ENCODE measurements at regions not wholly inside any gene's neighbourhood (a gene's known extent, or its start where the extent isn't known, plus 50 kb on each side); places are given as distances from the start of the nearest gene placed in this dataset.

DNA sequence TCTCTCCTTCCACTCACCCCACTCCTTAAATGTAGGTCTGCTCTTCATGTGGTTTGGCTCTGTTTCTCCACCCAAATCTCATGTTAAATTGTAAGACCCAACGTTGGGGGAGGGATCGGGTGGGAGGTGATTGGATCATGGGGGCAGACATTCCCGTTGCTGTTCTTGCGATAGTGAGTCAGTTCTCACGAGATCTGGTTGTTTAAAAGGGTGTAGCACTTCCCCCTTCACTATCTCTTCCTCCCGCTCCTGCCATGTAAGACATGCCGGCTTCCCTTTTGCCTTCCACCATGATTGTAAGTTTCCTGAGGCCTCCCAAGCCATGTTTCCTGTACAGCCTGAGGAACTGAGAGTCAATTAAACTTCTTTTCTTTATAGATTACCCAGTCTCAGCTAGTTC, 1044.5 kb upstream of the POU3F3 start:
- H3K4me1 ChIP-seq (ENCODE audit: insufficient read depth): peaks cover 7% of the 10 kb centered on the region; the same call in 1 of the 2 replicates
- Mint-ChIP-seq H3K4me1 (peaks cover 26% of the 10 kb centered on the region), H3K36me3 (ENCODE audit: low read depth) (no peaks in the 10 kb centered on the region), H3K27ac (no peak overlapping the region), H3K9me3 (no peaks in the 10 kb centered on the region), H3K4me3 (no peak overlapping the region), H3K27me3 (ENCODE audit: insufficient read depth, low read depth, poor library complexity) (no peaks in the 10 kb centered on the region)
- H3K9me2 ChIP-seq (ENCODE audit: insufficient read depth): no peaks in the 10 kb centered on the region
- no peaks in the 10 kb centered on the region for H3K79me2 ChIP-seq (replicated peaks; ENCODE audit: insufficient read depth)
- DNase-seq (ENCODE audit: low spot score) (no peak), ATAC-seq (no peak)
- no peaks in the 10 kb centered on the region for H3F3A ChIP-seq (replicated peaks; ENCODE audit: low read depth)
- H4K20me1 ChIP-seq (replicated peaks; ENCODE audit: insufficient read depth): no peaks in the 10 kb centered on the region
- no peaks in the 10 kb centered on the region for H3K36me3 ChIP-seq (ENCODE audit: insufficient read depth)
- TF ChIP-seq, protein P1, sequence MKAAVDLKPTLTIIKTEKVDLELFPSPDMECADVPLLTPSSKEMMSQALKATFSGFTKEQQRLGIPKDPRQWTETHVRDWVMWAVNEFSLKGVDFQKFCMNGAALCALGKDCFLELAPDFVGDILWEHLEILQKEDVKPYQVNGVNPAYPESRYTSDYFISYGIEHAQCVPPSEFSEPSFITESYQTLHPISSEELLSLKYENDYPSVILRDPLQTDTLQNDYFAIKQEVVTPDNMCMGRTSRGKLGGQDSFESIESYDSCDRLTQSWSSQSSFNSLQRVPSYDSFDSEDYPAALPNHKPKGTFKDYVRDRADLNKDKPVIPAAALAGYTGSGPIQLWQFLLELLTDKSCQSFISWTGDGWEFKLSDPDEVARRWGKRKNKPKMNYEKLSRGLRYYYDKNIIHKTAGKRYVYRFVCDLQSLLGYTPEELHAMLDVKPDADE (IDR thresholded peaks at IDR 0.05): no peak
- TF ChIP-seq, protein P2, sequence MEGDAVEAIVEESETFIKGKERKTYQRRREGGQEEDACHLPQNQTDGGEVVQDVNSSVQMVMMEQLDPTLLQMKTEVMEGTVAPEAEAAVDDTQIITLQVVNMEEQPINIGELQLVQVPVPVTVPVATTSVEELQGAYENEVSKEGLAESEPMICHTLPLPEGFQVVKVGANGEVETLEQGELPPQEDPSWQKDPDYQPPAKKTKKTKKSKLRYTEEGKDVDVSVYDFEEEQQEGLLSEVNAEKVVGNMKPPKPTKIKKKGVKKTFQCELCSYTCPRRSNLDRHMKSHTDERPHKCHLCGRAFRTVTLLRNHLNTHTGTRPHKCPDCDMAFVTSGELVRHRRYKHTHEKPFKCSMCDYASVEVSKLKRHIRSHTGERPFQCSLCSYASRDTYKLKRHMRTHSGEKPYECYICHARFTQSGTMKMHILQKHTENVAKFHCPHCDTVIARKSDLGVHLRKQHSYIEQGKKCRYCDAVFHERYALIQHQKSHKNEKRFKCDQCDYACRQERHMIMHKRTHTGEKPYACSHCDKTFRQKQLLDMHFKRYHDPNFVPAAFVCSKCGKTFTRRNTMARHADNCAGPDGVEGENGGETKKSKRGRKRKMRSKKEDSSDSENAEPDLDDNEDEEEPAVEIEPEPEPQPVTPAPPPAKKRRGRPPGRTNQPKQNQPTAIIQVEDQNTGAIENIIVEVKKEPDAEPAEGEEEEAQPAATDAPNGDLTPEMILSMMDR (conservative IDR thresholded peaks at IDR 0.05; ENCODE audit: low read depth in 2 of 2): no peak
- no peak for TF ChIP-seq JUNB (IDR thresholded peaks at IDR 0.05; ENCODE audit: unreplicated experiment)
- no peak for TF ChIP-seq STAT1 (IDR thresholded peaks at IDR 0.05; ENCODE audit: unreplicated experiment)
- H3K27ac ChIP-seq (ENCODE audit: low read depth): no peak overlapping the region
- no peak overlapping the region for H2AFZ ChIP-seq
- peak overlapping the region; percentile 36 for H3K4me2 ChIP-seq
- no peaks in the 10 kb centered on the region for H3K27me3 ChIP-seq (ENCODE audit: insufficient read depth)
- no peak overlapping the region for H3K4me3 ChIP-seq

DNA sequence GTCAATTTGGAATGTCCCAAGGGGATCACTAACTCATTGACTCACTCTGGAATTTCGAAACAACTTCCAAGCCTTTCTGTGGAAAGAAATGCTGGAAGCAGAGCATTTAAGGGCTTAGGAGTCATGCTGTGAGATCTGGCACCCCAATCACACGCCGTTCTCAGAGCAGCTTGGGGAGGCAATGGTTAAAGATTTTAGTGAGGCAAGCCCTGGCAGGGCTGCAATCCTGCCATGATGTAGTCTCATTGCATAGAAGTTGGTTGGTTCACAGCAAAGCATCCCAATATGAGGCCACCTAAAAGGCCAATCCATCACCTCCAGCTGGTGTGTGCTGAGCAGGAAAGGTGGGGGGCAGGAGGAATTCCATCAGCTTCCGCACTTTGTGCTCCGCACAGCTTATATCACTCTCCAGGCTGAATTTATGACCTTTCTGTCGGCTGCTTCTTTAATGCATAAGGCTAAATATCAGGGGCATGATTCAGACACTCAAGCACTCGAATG, 1043.9 kb upstream of the POU3F3 start:
- H3K27ac Mint-ChIP-seq: no peak overlapping the region
- peak overlapping the region; percentile 36 for H3K4me2 ChIP-seq
- TF ChIP-seq, protein P2 (conservative IDR thresholded peaks at IDR 0.05; ENCODE audit: low read depth in 2 of 2): no peak
- TF ChIP-seq POLR2AphosphoS5 (IDR thresholded peaks at IDR 0.05; ENCODE audit: low read depth) (no peak), EZH2 (IDR thresholded peaks at IDR 0.05; ENCODE audit: low read depth, unreplicated experiment) (no peak), EZH2phosphoT487 (IDR thresholded peaks at IDR 0.05; ENCODE audit: unreplicated experiment) (no peak), ZNF114 (CRISPR knock-in tag; IDR thresholded peaks at IDR 0.05) (no peak), NANOG (IDR thresholded peaks at IDR 0.05; ENCODE audit: borderline replicate concordance) (no peak), JUNB (IDR thresholded peaks at IDR 0.05; ENCODE audit: unreplicated experiment) (no peak), STAT1 (IDR thresholded peaks at IDR 0.05; ENCODE audit: unreplicated experiment) (no peak), ZNF331 (CRISPR knock-in tag; IDR thresholded peaks at IDR 0.05; ENCODE audit: low read depth) (no peak), CREB1 (CRISPR knock-in tag; IDR thresholded peaks at IDR 0.05; ENCODE audit: low read depth) (no peak)
- TF ChIP-seq, protein P3, sequence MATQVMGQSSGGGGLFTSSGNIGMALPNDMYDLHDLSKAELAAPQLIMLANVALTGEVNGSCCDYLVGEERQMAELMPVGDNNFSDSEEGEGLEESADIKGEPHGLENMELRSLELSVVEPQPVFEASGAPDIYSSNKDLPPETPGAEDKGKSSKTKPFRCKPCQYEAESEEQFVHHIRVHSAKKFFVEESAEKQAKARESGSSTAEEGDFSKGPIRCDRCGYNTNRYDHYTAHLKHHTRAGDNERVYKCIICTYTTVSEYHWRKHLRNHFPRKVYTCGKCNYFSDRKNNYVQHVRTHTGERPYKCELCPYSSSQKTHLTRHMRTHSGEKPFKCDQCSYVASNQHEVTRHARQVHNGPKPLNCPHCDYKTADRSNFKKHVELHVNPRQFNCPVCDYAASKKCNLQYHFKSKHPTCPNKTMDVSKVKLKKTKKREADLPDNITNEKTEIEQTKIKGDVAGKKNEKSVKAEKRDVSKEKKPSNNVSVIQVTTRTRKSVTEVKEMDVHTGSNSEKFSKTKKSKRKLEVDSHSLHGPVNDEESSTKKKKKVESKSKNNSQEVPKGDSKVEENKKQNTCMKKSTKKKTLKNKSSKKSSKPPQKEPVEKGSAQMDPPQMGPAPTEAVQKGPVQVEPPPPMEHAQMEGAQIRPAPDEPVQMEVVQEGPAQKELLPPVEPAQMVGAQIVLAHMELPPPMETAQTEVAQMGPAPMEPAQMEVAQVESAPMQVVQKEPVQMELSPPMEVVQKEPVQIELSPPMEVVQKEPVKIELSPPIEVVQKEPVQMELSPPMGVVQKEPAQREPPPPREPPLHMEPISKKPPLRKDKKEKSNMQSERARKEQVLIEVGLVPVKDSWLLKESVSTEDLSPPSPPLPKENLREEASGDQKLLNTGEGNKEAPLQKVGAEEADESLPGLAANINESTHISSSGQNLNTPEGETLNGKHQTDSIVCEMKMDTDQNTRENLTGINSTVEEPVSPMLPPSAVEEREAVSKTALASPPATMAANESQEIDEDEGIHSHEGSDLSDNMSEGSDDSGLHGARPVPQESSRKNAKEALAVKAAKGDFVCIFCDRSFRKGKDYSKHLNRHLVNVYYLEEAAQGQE (IDR thresholded peaks at IDR 0.05; ENCODE audit: unreplicated experiment): no peak
- TF ChIP-seq, protein P1 (IDR thresholded peaks at IDR 0.05): no peak

More for the DNA sequence above, 1043.9 kb upstream of the POU3F3 start:
- no peaks in the 10 kb centered on the region for H3K79me2 ChIP-seq (replicated peaks; ENCODE audit: insufficient read depth)
- no peaks in the 10 kb centered on the region for H3K36me3 Mint-ChIP-seq (ENCODE audit: low read depth)
- H3K27ac ChIP-seq (ENCODE audit: low read depth): no peak overlapping the region
- H3K4me3 Mint-ChIP-seq: no peak overlapping the region
- DNase-seq (ENCODE audit: low spot score) (peak; percentile 30), ATAC-seq (peak; percentile 27; the same call in 2 of the 3 replicates)
- no peaks in the 10 kb centered on the region for H4K20me1 ChIP-seq (replicated peaks; ENCODE audit: insufficient read depth)
- no peaks in the 10 kb centered on the region for H3K27me3 ChIP-seq (ENCODE audit: insufficient read depth)
- no peaks in the 10 kb centered on the region for H3K9me3 Mint-ChIP-seq
- peaks cover 26% of the 10 kb centered on the region for H3K4me1 Mint-ChIP-seq
- no peak overlapping the region for H3K4me3 ChIP-seq
- no peaks in the 10 kb centered on the region for H3F3A ChIP-seq (replicated peaks; ENCODE audit: low read depth)
- H3K4me1 ChIP-seq (ENCODE audit: insufficient read depth): peaks cover 7% of the 10 kb centered on the region; the same call in 1 of the 2 replicates
- no peaks in the 10 kb centered on the region for H3K27me3 Mint-ChIP-seq (ENCODE audit: insufficient read depth, low read depth, poor library complexity)
- H2AFZ ChIP-seq: no peak overlapping the region
- no peaks in the 10 kb centered on the region for H3K36me3 ChIP-seq (ENCODE audit: insufficient read depth)
- no peaks in the 10 kb centered on the region for H3K9me2 ChIP-seq (ENCODE audit: insufficient read depth)
